ENCODE measurements at regions not wholly inside any gene's neighbourhood (a gene's known extent, or its start where the extent isn't known, plus 50 kb on each side); places are given as distances from the start of the nearest gene placed in this dataset.

- no peaks in the 10 kb centered on the region for H3K27me3 ChIP-seq
- DNase-seq: no peak
- no peak overlapping the region for H3K4me3 ChIP-seq
- intact Hi-C loops (cut with DNase I; ENCODE audit: low total_unique reads): no loop called here
- no peak overlapping the region for H3K27ac ChIP-seq
- TF ChIP-seq CTCF (IDR thresholded peaks at IDR 0.05): no peak
- no peak for TF ChIP-seq POLR2A (IDR thresholded peaks at IDR 0.05)
- no peaks in the 10 kb centered on the region for H3K4me1 ChIP-seq
- peaks cover 0 to 2% of the 10 kb centered on the region in 2 donors for H3K9me3 ChIP-seq
- H3K36me3 ChIP-seq: no peaks in the 10 kb centered on the region
These were observed 768.8 kb upstream of the SLC35B3 start for GRCh38 chr6:9204171-9204570.

GRCh38 chr6:9200712-9201111, 765.4 kb upstream of the SLC35B3 start:
- no peak for DNase-seq
- Histone ChIP-seq H3K36me3 (no peaks in the 10 kb centered on the region), H3K4me3 (no peak overlapping the region), H3K9me3 (peaks cover 0 to 2% of the 10 kb centered on the region in 2 donors), H3K27ac (no peak overlapping the region), H3K4me1 (no peaks in the 10 kb centered on the region), H3K27me3 (no peaks in the 10 kb centered on the region)
- intact Hi-C loops (cut with DNase I; ENCODE audit: low total_unique reads): no loop called here
- no peak for TF ChIP-seq POLR2A (IDR thresholded peaks at IDR 0.05)
- no peak for TF ChIP-seq CTCF (IDR thresholded peaks at IDR 0.05)

- TF ChIP-seq CTCF (IDR thresholded peaks at IDR 0.05) (no peak), POLR2A (IDR thresholded peaks at IDR 0.05) (no peak)
- intact Hi-C loops (cut with DNase I; ENCODE audit: low total_unique reads): no loop called here
These were observed 762.4 kb upstream of the SLC35B3 start for GRCh38 chr6:9197726-9198125.

GRCh38 chr6:9195322-9195721, 760.0 kb upstream of the SLC35B3 start:
- Histone ChIP-seq H3K4me3 (no peak overlapping the region), H3K4me1 (no peaks in the 10 kb centered on the region), H3K27me3 (no peaks in the 10 kb centered on the region), H3K9me3 (no peaks in the 10 kb centered on the region), H3K27ac (no peak overlapping the region), H3K36me3 (no peaks in the 10 kb centered on the region)
- intact Hi-C loops (cut with DNase I; ENCODE audit: low total_unique reads): no loop called here
- DNase-seq: no peak
- TF ChIP-seq POLR2A (IDR thresholded peaks at IDR 0.05): no peak
- TF ChIP-seq CTCF (IDR thresholded peaks at IDR 0.05): no peak

More at GRCh38 chr6:9197726-9198125, 762.4 kb upstream of the SLC35B3 start:
- no peak overlapping the region for H3K27ac ChIP-seq
- H3K36me3 ChIP-seq: no peaks in the 10 kb centered on the region
- no peak overlapping the region for H3K4me3 ChIP-seq
- H3K27me3 ChIP-seq: no peaks in the 10 kb centered on the region
- DNase-seq: no peak
- no peaks in the 10 kb centered on the region for H3K9me3 ChIP-seq
- H3K4me1 ChIP-seq: no peaks in the 10 kb centered on the region

- H3K27ac ChIP-seq: no peak overlapping the region
- no peaks in the 10 kb centered on the region for H3K36me3 ChIP-seq
- no peak for TF ChIP-seq POLR2A (IDR thresholded peaks at IDR 0.05)
- no peak for TF ChIP-seq CTCF (IDR thresholded peaks at IDR 0.05)
- no peak overlapping the region for H3K4me3 ChIP-seq
- H3K27me3 ChIP-seq: no peaks in the 10 kb centered on the region
- no peaks in the 10 kb centered on the region for H3K9me3 ChIP-seq
- no peak for DNase-seq
- intact Hi-C loops (cut with DNase I; ENCODE audit: low total_unique reads): no loop called here
- H3K4me1 ChIP-seq: no peaks in the 10 kb centered on the region
These were observed 757.1 kb upstream of the SLC35B3 start for GRCh38 chr6:9192405-9192909.

Data from uterus (tissue), 3 donors.